ENCODE measurements at regions not wholly inside any gene's neighbourhood (a gene's known extent, or its start where the extent isn't known, plus 50 kb on each side); places are given as distances from the start of the nearest gene placed in this dataset.
"Not testable (repeated sequence)": the region's sequence is repeated elsewhere in the genome, so short reads cannot be mapped to it uniquely, and the experiment has no call there.

DNA sequence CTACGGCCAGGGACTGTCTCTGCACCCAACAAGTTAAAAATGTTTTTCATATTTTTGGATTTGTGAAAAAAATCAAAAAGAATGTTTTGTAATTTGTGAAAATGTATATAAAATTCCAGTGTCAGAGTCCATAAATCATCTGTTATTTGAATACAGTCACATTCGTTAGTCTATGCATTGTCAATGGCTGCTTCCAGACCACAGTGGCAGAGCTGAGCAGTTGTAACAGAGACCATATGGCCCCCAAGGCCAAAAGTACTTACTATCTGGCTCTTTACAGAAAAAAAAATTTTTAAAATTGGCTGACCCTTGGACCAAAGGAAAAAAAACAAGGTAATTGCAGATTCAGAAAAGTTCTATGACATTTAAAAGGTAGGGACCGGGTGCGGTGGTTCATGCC lies 86.7 kb upstream of the ATL2 start:
- intact Hi-C loops (cut with DNase I), result no loop called here

DNA sequence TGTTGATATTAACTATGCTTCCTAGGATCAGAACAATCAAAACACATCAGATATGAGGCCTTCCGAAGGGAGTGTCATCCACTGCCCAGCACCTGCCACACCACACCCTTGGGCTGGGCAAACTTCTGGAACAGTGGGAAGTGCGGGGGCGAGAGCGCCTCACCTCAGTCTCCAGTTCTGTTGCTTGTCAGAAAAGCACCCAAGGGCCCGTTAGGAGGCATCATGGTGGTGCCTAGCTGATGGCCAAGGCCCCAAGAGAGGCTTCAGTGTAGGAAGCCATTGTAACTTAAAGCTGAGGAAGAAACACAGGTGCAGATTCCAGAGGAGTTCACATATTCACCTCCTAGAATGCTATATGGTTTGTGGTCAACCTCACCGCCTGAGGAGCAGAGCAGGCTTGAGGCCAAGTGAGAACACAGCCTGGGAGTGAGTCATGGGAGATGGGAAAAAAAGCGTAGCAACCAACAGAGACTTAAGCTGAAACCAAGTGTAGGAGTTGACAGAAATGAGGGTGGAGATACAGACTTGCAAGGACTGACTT lies 85.1 kb upstream of the ATL2 start:
- peak in 18 of 42 donors; percentile 22 to 79 (median 50) for DNase-seq
- intact Hi-C loops (cut with DNase I), result no loop called here

More for the DNA sequence above, 86.7 kb upstream of the ATL2 start:
- no peak for DNase-seq

DNA sequence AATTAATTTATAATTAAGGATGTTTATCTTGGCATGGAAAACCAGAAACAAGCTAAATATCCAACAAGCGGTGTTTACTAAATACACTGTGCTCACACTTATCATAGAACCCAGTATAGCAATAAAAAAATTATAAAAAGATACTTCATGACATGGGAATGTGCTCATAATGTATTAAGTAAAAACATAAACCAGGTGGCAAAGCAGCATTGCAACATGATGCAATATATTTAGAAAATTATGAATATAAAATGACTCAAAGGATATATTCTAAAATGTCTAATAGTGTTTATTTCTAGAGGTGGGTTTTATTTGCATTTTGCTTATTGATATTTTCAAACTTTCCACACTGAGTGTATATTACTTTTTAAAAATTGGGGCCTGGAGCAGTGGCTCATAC lies 84.4 kb upstream of the ATL2 start:
- intact Hi-C loops (cut with DNase I), result no loop called here

DNA sequence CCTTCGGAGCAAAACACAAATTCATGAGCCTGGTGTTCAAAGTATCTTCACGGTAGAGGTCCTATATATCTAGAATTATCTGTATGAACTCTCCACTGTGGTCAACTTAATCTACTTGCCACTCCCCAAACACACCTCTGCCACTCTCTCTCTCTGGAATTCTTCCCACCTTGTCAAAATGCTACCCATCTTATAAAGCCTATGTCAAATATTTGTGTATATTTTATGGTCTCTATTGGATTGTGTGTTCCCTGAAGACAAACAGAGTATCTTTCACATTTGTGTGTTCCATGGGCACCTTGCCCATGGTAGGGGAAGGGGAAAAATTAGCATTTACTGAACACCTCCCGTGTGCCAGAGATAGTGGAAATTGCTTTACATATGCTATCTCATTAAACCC lies 83.2 kb upstream of the ATL2 start:
- intact Hi-C loops (cut with DNase I), result no loop called here
- no peak for DNase-seq

More for the DNA sequence above, 84.4 kb upstream of the ATL2 start:
- no peak for DNase-seq

DNA sequence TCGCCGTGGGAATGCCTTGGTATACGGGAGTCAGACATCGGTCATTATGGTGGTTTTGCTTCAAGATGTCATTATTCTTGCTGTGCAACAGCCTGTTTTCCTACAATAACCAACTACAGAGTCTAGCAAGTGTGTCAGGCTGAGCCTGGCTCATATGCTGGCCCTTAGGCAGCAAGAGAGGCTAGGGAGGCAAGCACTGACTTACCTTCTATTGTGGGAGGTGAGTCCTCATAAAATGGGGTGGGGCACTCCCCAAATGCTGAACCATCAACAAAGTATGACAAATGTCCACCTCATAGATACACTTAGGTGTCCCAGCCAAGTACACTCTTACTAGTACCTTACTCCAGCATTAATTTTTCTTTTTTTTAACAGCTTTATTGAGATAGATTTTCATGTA lies 77.0 kb upstream of the ATL2 start:
- intact Hi-C loops (cut with DNase I), result no loop called here
- no peak for DNase-seq

DNA sequence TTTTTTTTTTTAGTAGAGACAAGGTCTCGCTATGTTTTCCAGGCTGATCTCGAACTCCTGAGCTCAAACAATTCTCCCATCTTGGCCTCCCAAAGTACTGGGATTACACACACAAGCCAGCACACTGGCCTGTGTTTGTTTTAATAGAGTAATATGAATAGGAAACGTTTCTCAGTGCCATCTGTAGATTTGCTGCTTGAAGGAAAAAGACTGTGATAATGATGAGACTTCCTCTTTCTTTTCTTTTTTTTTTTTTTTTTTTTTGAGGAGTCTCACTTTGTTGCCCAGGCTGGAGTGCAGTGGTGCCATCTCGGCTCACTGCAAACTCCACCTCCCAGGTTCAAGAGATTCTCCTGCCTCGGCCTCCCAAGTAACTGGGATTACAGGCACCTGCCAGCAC lies 74.7 kb upstream of the ATL2 start:
- DNase-seq; intact Hi-C loops (cut with DNase I): not testable (repeated sequence)

DNA sequence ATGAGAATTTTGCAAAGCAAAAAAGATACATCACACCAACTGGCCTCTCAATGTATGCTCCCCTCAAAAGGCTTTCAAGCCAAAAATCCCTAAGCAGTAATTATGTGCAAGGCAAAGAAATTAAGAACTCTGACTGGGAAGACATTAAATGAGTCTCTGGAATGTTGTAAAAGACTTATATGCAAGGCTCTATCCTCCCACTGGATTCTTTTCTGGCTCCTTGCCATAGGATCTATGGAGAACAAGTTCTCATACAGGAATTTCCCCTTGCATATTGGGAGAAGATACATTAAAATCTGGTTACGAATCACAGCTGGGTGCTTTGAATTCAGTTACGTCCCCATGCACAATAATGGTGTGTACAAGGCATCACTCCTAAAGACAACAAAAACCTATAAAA lies 73.4 kb upstream of the ATL2 start:
- intact Hi-C loops (cut with DNase I), result no loop called here
- no peak for DNase-seq

DNA sequence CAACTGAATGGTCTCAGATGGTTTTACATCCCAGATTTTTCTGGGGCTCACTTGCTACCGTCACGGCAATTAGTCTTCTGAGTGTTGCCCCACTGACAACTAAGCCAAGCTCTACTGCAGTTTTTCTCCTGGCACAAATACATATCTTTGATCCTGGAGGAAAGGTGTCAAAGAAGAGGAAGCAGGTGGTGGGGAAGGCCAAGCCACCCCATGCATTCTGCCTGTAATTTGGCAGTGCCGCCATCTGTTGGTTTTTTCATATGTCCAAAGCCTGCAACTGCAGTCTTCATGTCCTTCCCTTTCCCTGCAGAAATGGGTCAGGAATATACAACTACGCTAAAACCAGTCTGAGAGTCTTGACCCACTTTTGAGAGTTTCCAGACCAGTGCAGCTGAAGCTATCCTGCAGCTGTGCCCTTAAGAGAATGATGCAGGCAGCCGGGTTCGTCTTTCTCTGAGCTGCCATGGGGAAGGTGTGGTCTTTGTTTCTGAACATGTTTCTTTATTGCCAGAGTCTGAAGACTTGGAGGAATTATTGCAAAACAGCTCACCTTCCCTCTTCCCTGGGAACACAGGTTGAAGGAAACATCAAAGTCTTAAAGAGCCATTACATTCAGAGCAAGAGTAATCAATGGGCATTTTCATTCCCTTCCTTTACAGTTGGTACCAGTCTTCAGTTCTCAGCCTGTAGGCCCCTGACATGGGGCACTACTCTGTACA lies 71.8 kb upstream of the ATL2 start:
- DNase-seq, result no peak
- intact Hi-C loops (cut with DNase I), result no loop called here

DNA sequence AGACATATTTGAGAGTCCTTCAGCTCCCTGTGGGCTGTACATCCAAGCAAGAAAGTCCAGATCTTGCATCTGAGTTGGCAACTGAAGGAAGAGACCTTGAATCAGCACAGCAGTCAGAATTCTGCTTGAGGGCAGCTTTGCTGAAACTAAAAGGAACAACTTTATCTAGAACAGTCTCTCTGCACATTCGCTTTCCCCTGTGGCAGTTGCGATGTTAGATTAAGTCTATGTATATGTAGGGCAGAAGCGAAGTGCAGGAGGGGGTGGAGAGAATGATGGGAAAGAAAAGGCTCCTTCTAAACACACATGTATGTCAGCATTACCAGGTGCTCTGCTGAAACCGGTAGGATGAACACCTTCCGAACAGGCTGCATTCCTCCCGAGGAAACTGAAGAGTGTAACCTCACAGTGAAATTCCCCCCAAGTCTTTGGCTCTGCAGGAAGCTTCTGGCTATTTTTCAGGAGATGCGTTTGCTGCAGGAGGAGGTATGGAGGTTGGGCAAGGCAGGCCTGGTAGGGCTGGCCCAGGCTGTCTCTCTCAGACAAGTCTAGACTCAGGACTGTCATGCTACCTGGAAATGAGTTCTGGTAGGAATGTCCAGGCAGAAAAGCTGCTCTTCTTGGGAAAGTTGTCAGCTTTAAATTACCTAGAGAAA lies 70.0 kb upstream of the ATL2 start:
- intact Hi-C loops (cut with DNase I), result no loop called here
- DNase-seq, result peak in 12 of 42 donors; percentile 3 to 61 (median 30)

DNA sequence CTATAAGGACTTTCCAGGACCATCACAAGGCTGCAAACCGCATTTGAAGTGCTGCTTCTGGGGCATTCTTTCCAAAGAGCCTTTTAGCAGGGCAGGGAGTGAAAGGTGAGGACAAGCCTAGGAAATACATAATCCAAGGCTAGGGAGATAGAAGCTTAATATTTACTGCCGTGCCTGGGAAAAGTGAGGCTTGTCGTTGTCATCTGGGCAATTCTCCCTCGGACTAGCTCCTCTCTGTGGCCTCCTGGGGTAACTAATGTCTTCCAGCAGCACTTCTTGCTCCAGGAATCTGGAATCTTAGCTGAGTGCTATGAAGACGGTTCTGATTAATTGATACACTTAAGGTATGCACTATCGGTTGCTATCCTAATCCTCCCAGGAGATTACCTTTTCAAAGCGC lies 69.3 kb upstream of the ATL2 start:
- intact Hi-C loops (cut with DNase I), result no loop called here

DNA sequence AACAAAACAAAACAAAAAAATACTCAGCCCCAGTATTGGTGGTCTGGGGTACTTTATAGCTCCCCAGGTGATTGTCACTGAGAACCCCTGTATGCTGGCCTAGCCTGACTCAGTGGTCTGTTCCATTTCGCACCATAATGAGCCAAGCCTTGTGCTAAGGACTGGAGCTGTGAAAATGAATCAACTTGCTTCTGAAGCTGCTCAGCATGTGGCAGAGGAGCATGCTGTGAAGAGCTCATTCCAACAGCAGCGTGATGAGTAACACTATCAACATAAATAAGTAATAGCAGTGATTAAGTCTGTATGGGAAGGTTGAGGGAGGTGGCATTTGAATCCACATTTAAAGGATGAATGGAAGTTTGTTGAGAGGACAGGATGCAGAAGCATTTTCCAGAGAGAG lies 67.2 kb upstream of the ATL2 start:
- peak in 1 of 42 donors; percentile 11 for DNase-seq
- intact Hi-C loops (cut with DNase I), result no loop called here

More for the DNA sequence above, 69.3 kb upstream of the ATL2 start:
- DNase-seq, result peak in 6 of 42 donors; percentile 14 to 46 (median 30)

DNA sequence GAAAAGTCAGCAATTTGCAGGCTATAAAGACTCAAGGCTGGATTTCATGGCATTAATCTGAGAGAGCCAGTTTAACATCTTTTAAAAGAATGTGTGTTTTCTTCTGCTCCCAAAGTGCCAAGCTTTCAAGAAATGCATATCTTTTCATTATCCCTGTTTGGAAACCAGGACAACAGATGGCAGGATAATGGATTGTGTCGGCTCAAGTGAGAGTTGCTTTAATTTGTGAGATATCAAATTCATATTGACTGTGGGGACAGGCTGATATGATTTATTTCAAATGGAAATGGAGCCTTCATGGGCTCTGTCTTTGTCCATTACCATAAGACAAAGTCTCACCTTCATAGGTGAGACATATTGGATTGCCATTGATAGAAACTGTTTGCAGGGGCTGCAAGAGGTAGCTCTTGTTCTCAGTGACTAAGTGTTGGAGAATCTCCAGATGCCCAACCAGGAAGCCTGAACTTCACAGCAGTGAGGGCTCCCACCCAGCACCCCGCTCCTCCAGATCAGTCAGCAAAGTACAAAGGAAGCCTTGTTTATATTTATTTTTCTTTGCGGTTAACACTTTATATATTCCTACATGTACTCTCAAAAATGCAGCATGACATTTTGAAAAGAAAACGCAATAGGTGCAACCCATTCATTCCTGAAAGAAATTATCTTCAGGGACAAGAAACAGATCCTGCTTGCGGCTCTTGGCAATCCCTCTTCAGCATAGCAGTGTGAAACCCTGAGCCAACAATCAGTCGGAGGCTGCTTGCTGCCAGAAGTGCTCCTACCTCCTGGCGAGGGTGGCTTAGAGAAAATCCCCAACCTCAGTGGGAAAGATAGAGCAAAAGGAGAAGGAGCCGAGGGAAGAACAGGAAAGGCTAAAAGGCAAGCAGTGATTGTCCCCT lies 65.8 kb upstream of the ATL2 start:
- intact Hi-C loops (cut with DNase I), result no loop called here
- peak in 15 of 42 donors; percentile 5 to 49 (median 26) for DNase-seq

DNA sequence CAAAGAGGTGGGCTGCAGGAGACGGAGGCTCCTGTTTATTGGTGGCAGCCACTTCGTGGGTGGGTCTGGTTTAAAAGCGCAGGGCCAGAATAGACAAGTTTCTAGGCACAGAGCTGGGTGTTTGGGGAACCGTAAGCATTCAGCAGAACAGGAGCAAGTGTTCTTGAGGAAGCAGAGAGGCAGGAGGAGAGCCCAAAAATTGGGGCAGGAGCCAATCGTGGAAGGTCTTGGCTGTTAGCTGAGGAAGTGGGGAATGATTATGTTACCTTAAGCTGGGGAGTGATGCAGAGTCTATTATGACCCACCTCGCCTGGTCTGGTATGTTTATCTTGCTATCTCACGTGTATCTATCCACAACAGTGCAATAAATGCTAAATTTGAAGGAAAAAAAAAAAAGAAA lies 64.3 kb upstream of the ATL2 start:
- DNase-seq, result no peak
- intact Hi-C loops (cut with DNase I), result no loop called here

DNA sequence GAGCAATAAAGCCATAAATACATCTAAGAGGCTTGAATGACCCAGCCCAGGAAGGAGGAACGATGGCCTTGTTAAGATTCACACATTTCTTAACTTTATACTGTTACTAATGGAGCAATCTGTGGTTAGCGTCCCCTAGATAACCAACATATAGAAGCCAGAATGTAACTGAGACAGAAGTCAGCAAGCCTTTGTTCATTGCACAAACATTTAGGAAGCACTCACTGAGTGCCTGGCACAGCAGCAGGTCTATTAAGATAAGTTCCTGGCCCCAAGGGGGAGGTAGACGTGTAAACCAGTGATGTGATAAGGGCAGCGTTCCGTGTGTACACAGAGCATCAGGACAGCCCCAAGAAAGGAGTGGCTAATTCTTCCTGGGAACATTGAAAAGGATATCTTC lies 63.6 kb upstream of the ATL2 start:
- intact Hi-C loops (cut with DNase I), result no loop called here
- DNase-seq, result no peak

DNA sequence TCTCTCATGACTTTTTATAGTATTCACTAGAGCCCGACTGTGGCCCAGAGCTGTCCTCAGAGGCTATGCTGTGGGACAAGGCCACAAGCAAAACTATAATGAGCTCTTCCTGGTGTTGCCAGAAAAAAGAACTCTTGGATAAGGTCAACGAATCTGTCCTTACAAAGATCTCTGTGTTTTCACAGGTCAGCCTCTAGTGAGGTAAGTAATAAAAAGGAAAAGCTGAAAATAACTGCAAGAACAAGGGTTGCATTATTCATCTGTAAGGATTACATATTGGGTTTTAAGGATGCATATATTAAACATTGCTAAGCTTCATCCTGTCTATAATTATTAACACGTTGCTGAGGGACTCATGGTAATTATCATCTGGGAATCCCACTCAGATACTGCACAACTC lies 62.8 kb upstream of the ATL2 start:
- DNase-seq, result no peak
- intact Hi-C loops (cut with DNase I), result no loop called here

DNA sequence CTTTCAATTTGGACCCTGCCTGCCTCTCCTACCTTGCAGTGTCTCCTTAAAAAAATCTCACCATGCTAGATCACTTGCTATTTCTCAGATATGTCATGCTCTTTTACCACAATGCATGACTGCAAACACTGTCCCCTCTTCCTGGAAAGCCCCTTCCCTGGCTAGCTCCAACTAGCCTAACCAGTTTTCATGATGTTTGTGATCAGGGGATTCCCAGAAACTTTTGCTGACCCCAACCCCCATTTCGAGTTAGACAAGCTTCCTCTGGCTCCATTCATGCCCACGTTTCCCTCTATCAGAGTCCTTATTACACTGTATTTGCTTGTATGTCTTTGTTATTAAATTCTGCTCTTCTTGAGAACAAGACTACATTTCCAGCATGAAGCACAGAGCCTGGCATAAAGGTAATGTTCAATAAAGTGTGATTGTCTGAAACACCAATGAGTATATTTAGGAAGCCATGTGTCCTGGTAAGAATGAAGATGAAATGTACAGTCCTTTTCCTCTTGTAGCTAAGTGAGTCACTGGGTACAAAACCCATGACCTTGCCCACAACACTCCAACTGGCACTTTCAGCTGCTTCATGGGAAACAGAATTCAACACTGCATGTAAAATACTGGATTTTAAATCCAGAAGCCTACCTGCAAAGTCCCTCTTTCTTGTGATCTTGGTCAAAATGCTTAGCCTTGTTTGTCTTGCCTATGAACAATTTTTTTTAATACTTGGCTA lies 62.0 kb upstream of the ATL2 start:
- DNase-seq, result no peak

DNA sequence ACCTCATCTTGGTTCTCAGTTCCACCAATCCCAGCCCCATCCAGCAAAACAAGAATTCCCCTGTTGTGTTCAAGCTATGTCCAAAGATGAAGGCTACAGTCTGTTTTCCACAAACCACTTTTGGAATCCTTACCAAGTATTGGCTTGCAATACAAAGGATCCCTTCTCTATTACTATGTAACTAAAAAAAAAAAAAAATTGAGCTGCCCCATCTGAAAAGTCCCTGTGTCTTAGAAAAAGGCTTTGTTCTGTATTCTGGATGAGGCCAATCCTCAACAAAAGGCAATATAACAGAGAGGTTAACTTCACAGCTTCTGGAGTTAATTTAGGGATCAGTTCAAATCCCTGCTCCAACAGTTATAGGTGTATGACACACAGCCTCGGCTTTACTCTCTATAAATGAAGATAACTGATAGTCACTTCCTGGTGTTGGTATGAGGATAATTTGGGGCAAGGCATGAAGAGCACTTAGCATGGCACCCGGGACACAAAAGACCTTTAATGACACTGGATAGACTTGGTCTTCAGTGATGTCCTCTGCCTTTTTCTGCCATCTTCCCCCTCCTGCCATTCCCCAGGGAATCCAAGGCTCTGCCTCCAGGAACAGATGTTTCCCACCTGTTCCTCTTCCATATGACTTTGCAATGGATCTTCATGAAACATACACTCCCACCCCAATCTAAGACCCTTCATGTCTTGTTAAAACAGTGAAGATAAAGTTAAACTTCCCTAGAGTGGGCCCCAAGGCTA lies 61.2 kb upstream of the ATL2 start:
- intact Hi-C loops (cut with DNase I), result no loop called here
- no peak for DNase-seq

More for the DNA sequence above, 62.0 kb upstream of the ATL2 start:
- intact Hi-C loops (cut with DNase I), result no loop called here

DNA sequence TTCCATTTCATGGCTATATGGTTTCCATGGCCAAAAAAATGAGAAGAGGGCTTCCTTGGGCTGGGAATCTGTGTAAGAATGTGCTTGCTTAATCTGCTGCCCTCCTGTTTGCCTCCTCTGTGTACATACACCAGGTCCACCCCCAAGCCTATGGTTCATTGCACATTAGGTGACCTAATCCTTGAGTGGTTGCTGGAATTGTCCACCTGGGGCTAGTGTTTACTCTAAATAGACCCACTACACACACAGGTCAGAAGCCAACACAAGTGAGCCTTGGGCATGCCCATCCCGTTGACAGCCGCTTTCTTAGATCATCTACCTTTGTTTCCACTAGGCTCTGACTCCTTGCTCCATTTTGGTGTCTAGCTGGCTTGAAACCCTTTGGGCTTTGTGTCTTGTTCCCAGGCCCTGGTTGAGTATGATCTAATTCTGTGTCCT lies 59.2 kb upstream of the ATL2 start:
- DNase-seq, result no peak
- intact Hi-C loops (cut with DNase I), result no loop called here

Data from head of caudate nucleus (tissue), 42 donors.